NCI-H2081 (cell line): ENCODE measurements at regions not wholly inside any gene's neighbourhood (a gene's known extent, or its start where the extent isn't known, plus 50 kb on each side); places are given as distances from the start of the nearest gene placed in this dataset.

Experiments
- DNase-seq, 2 experiments: peaks; one replicate each; lab custom pipeline; 2025; lab: John Stamatoyannopoulos, UW

- DNase-seq = no peak
These were observed 330.5 kb upstream of the B3GALT2 start for GRCh38 chr1:193516755-193517388.

GRCh38 chr1:193514397-193514796 lies 328.0 kb upstream of the B3GALT2 start:
- DNase-seq = no peak

GRCh38 chr1:193513032-193513431 lies 326.6 kb upstream of the B3GALT2 start:
- no peak for DNase-seq

GRCh38 chr1:193504920-193505319 lies 318.5 kb upstream of the B3GALT2 start:
- DNase-seq = no peak

GRCh38 chr1:193498088-193498655 lies 311.8 kb upstream of the B3GALT2 start:
- DNase-seq = no peak

GRCh38 chr1:193494368-193494767 lies 308.0 kb upstream of the B3GALT2 start:
- DNase-seq = no peak

- no peak for DNase-seq
These were observed 302.8 kb upstream of the B3GALT2 start for GRCh38 chr1:193489191-193489590.

GRCh38 chr1:193487722-193488121 lies 301.3 kb upstream of the B3GALT2 start:
- DNase-seq = no peak

- DNase-seq = no peak
These were observed 300.3 kb upstream of the B3GALT2 start for GRCh38 chr1:193486671-193487229.

GRCh38 chr1:193480755-193481154 lies 294.3 kb upstream of the B3GALT2 start:
- DNase-seq = no peak

GRCh38 chr1:193479187-193479586 lies 292.8 kb upstream of the B3GALT2 start:
- DNase-seq = no peak

GRCh38 chr1:193476748-193477147 lies 290.3 kb upstream of the B3GALT2 start:
- no peak for DNase-seq

- DNase-seq = no peak
These were observed 287.5 kb upstream of the B3GALT2 start for GRCh38 chr1:193473932-193474331.

- no peak for DNase-seq
These were observed 286.5 kb upstream of the B3GALT2 start for GRCh38 chr1:193472838-193473398.

- no peak for DNase-seq
These were observed 286.0 kb upstream of the B3GALT2 start for GRCh38 chr1:193472430-193472829.

- DNase-seq = no peak
These were observed 285.6 kb upstream of the B3GALT2 start for GRCh38 chr1:193471981-193472380.

GRCh38 chr1:193463326-193463932 lies 277.0 kb upstream of the B3GALT2 start:
- DNase-seq = no peak

- no peak for DNase-seq
These were observed 276.4 kb upstream of the B3GALT2 start for GRCh38 chr1:193462629-193463320.

GRCh38 chr1:193458628-193459027 lies 272.2 kb upstream of the B3GALT2 start:
- peak in 1 of 2 experiments; percentile 29 for DNase-seq

GRCh38 chr1:193457676-193458075 lies 271.3 kb upstream of the B3GALT2 start:
- DNase-seq = peak in 1 of 2 experiments; percentile 22

- no peak for DNase-seq
These were observed 270.4 kb upstream of the B3GALT2 start for GRCh38 chr1:193456811-193457280.

GRCh38 chr1:193451606-193452005 lies 265.2 kb upstream of the B3GALT2 start:
- no peak for DNase-seq
